ENCODE measurements at regions not wholly inside any gene's neighbourhood (a gene's known extent, or its start where the extent isn't known, plus 50 kb on each side); places are given as distances from the start of the nearest gene placed in this dataset.

- H3K79me2 ChIP-seq (ENCODE audit: control insufficient read depth, insufficient read depth, low read length, poor library complexity) = no peaks in the 10 kb centered on the region
- no peak overlapping the region for H3K23ac ChIP-seq (ENCODE audit: low read length)
- H2AFZ ChIP-seq (ENCODE audit: insufficient read depth, low read length, poor library complexity) = no peak overlapping the region
- no peak overlapping the region for H4K8ac ChIP-seq (ENCODE audit: low read depth, low read length)
- no peak overlapping the region for H3K18ac ChIP-seq (ENCODE audit: low read length)
- H2BK5ac ChIP-seq (ENCODE audit: low read depth, low read length, poor library complexity) = no peak overlapping the region
- H3K4me2 ChIP-seq (ENCODE audit: low read length) = no peak overlapping the region
- H2BK120ac ChIP-seq (ENCODE audit: insufficient read depth, low read length, poor library complexity) = no peak overlapping the region
- H2BK12ac ChIP-seq (ENCODE audit: low read length) = no peak overlapping the region
- H3K9ac ChIP-seq (ENCODE audit: low read length) = no peak overlapping the region
- H4K91ac ChIP-seq (ENCODE audit: low read depth, low read length) = no peak overlapping the region
- no CpG with 5 or more reads among the region's 1 CpG for WGBS (ENCODE audit: extremely low coverage, insufficient coverage, insufficient read length)
- no peak overlapping the region for H2AK5ac ChIP-seq (ENCODE audit: low read length)
- H3K27ac ChIP-seq (ENCODE audit: low read depth, low read length) = no peak overlapping the region
- no peaks in the 10 kb centered on the region for H3K36me3 ChIP-seq (ENCODE audit: control insufficient read depth in 1 of 2, insufficient read depth in 2 of 2, low read length in 2 of 2)
- H3K9me3 ChIP-seq (ENCODE audit: insufficient read depth, low read depth, low read length) = no peaks in the 10 kb centered on the region
- H3K27me3 ChIP-seq (ENCODE audit: insufficient read depth, low read length) = no peaks in the 10 kb centered on the region
- peak; percentile 20 to 77 for DNase-seq
- H3K79me1 ChIP-seq (ENCODE audit: low read length) = no peaks in the 10 kb centered on the region
- no peak overlapping the region for H3K14ac ChIP-seq (ENCODE audit: low read length)
- no peak overlapping the region for H4K12ac ChIP-seq (ENCODE audit: low read depth, low read length)
- H3K4ac ChIP-seq (ENCODE audit: low read depth, low read length) = no peak overlapping the region
- H3K4me1 ChIP-seq (ENCODE audit: control insufficient read depth in 1 of 2, insufficient read depth in 2 of 2, low read length in 2 of 2) = peaks cover 0 to 11% of the 10 kb centered on the region in 2 experiments
- H3K4me3 ChIP-seq (ENCODE audit: low read depth, low read length) = no peak overlapping the region
These were observed 549.9 kb upstream of the KLF4 start for GRCh38 chr9:108039493-108039892.

GRCh38 chr9:108039012-108039411 is 549.4 kb upstream of the KLF4 start:
- no CpG with 5 or more reads among the region's 1 CpG for WGBS (ENCODE audit: extremely low coverage, insufficient coverage, insufficient read length)
- Histone ChIP-seq H3K4me2 (ENCODE audit: low read length) (no peak overlapping the region), H3K4me1 (ENCODE audit: control insufficient read depth in 1 of 2, insufficient read depth in 2 of 2, low read length in 2 of 2) (peaks cover 0 to 11% of the 10 kb centered on the region in 2 experiments), H4K91ac (ENCODE audit: low read depth, low read length) (no peak overlapping the region), H3K27ac (ENCODE audit: low read depth, low read length) (no peak overlapping the region), H3K18ac (ENCODE audit: low read length) (no peak overlapping the region), H4K8ac (ENCODE audit: low read depth, low read length) (no peak overlapping the region), H3K4ac (ENCODE audit: low read depth, low read length) (no peak overlapping the region), H3K27me3 (ENCODE audit: insufficient read depth, low read length) (no peaks in the 10 kb centered on the region), H3K79me2 (ENCODE audit: control insufficient read depth, insufficient read depth, low read length, poor library complexity) (no peaks in the 10 kb centered on the region), H3K36me3 (ENCODE audit: control insufficient read depth in 1 of 2, insufficient read depth in 2 of 2, low read length in 2 of 2) (no peaks in the 10 kb centered on the region), H4K12ac (ENCODE audit: low read depth, low read length) (no peak overlapping the region), H3K4me3 (ENCODE audit: low read depth, low read length) (no peak overlapping the region), H2BK12ac (ENCODE audit: low read length) (no peak overlapping the region), H2BK120ac (ENCODE audit: insufficient read depth, low read length, poor library complexity) (no peak overlapping the region), H3K9ac (ENCODE audit: low read length) (no peak overlapping the region), H2AK5ac (ENCODE audit: low read length) (no peak overlapping the region), H3K23ac (ENCODE audit: low read length) (no peak overlapping the region), H3K79me1 (ENCODE audit: low read length) (no peaks in the 10 kb centered on the region), H2BK5ac (ENCODE audit: low read depth, low read length, poor library complexity) (no peak overlapping the region), H3K9me3 (ENCODE audit: insufficient read depth, low read depth, low read length) (no peaks in the 10 kb centered on the region), H2AFZ (ENCODE audit: insufficient read depth, low read length, poor library complexity) (no peak overlapping the region), H3K14ac (ENCODE audit: low read length) (no peak overlapping the region)
- DNase-seq = no peak

- Histone ChIP-seq H3K4me3 (ENCODE audit: low read depth, low read length) (no peak overlapping the region), H3K9ac (ENCODE audit: low read length) (no peak overlapping the region), H3K36me3 (ENCODE audit: control insufficient read depth in 1 of 2, insufficient read depth in 2 of 2, low read length in 2 of 2) (no peaks in the 10 kb centered on the region), H4K8ac (ENCODE audit: low read depth, low read length) (no peak overlapping the region), H3K79me1 (ENCODE audit: low read length) (no peaks in the 10 kb centered on the region), H4K12ac (ENCODE audit: low read depth, low read length) (no peak overlapping the region), H2BK120ac (ENCODE audit: insufficient read depth, low read length, poor library complexity) (no peak overlapping the region), H3K14ac (ENCODE audit: low read length) (no peak overlapping the region), H3K79me2 (ENCODE audit: control insufficient read depth, insufficient read depth, low read length, poor library complexity) (no peaks in the 10 kb centered on the region), H3K9me3 (ENCODE audit: insufficient read depth, low read depth, low read length) (peaks cover 7% of the 10 kb centered on the region), H3K18ac (ENCODE audit: low read length) (no peak overlapping the region), H3K23ac (ENCODE audit: low read length) (no peak overlapping the region), H2BK5ac (ENCODE audit: low read depth, low read length, poor library complexity) (no peak overlapping the region), H4K91ac (ENCODE audit: low read depth, low read length) (no peak overlapping the region), H3K4me2 (ENCODE audit: low read length) (no peak overlapping the region), H2AFZ (ENCODE audit: insufficient read depth, low read length, poor library complexity) (no peak overlapping the region), H3K27ac (ENCODE audit: low read depth, low read length) (no peak overlapping the region), H2BK12ac (ENCODE audit: low read length) (no peak overlapping the region), H3K27me3 (ENCODE audit: insufficient read depth, low read length) (no peaks in the 10 kb centered on the region), H3K4me1 (ENCODE audit: control insufficient read depth in 1 of 2, insufficient read depth in 2 of 2, low read length in 2 of 2) (no peaks in the 10 kb centered on the region), H3K4ac (ENCODE audit: low read depth, low read length) (no peak overlapping the region), H2AK5ac (ENCODE audit: low read length) (no peak overlapping the region)
- no CpG with 5 or more reads among the region's 1 CpG for WGBS (ENCODE audit: extremely low coverage, insufficient coverage, insufficient read length)
- no peak for DNase-seq
These were observed 545.9 kb upstream of the KLF4 start for GRCh38 chr9:108035487-108035886.

GRCh38 chr9:108033976-108034964 is 544.7 kb upstream of the KLF4 start:
- no peaks in the 10 kb centered on the region for H3K36me3 ChIP-seq (ENCODE audit: control insufficient read depth in 1 of 2, insufficient read depth in 2 of 2, low read length in 2 of 2)
- no peak overlapping the region for H3K9ac ChIP-seq (ENCODE audit: low read length)
- no peak overlapping the region for H4K91ac ChIP-seq (ENCODE audit: low read depth, low read length)
- H2BK12ac ChIP-seq (ENCODE audit: low read length) = no peak overlapping the region
- H3K14ac ChIP-seq (ENCODE audit: low read length) = no peak overlapping the region
- no peak overlapping the region for H3K23ac ChIP-seq (ENCODE audit: low read length)
- H3K4me3 ChIP-seq (ENCODE audit: low read depth, low read length) = no peak overlapping the region
- H3K79me1 ChIP-seq (ENCODE audit: low read length) = no peaks in the 10 kb centered on the region
- no peak overlapping the region for H3K18ac ChIP-seq (ENCODE audit: low read length)
- no peak overlapping the region for H3K4me2 ChIP-seq (ENCODE audit: low read length)
- H4K12ac ChIP-seq (ENCODE audit: low read depth, low read length) = no peak overlapping the region
- no peak overlapping the region for H2BK120ac ChIP-seq (ENCODE audit: insufficient read depth, low read length, poor library complexity)
- H2AK5ac ChIP-seq (ENCODE audit: low read length) = no peak overlapping the region
- H3K4me1 ChIP-seq (ENCODE audit: control insufficient read depth in 1 of 2, insufficient read depth in 2 of 2, low read length in 2 of 2) = no peaks in the 10 kb centered on the region
- no peak overlapping the region for H3K4ac ChIP-seq (ENCODE audit: low read depth, low read length)
- DNase-seq = peak; percentile 53 to 54
- no peak overlapping the region for H4K8ac ChIP-seq (ENCODE audit: low read depth, low read length)
- H3K27me3 ChIP-seq (ENCODE audit: insufficient read depth, low read length) = no peaks in the 10 kb centered on the region
- no peaks in the 10 kb centered on the region for H3K79me2 ChIP-seq (ENCODE audit: control insufficient read depth, insufficient read depth, low read length, poor library complexity)
- no peak overlapping the region for H2AFZ ChIP-seq (ENCODE audit: insufficient read depth, low read length, poor library complexity)
- H3K9me3 ChIP-seq (ENCODE audit: insufficient read depth, low read depth, low read length) = peaks cover 7% of the 10 kb centered on the region
- no CpG with 5 or more reads among the region's 5 CpGs for WGBS (ENCODE audit: extremely low coverage, insufficient coverage, insufficient read length)
- no peak overlapping the region for H2BK5ac ChIP-seq (ENCODE audit: low read depth, low read length, poor library complexity)
- no peak overlapping the region for H3K27ac ChIP-seq (ENCODE audit: low read depth, low read length)
